ENCODE measurements at regions not wholly inside any gene's neighbourhood (a gene's known extent, or its start where the extent isn't known, plus 50 kb on each side); places are given as distances from the start of the nearest gene placed in this dataset.

DNA sequence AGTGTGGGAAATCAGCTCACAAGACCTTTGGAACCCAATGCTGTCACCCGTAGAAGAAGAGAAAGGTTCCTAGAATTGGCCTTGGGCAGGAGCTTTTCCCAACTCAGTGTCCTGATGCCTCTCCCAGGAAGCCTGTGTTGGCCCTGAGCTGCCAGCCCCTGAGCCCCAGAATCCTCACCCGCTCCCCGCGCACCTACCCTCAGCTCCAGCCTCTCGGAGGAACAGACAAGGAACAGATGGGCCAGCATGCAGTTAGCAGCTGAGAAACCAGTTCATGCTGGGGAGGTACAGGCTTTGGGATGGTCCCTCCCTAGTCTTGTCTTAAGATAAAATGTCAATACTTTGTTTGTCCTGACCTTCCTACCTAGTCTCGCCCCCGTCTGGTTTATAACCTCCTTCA, 121.9 kb upstream of the CDH4 start:
- TF ChIP-seq, protein P1, sequence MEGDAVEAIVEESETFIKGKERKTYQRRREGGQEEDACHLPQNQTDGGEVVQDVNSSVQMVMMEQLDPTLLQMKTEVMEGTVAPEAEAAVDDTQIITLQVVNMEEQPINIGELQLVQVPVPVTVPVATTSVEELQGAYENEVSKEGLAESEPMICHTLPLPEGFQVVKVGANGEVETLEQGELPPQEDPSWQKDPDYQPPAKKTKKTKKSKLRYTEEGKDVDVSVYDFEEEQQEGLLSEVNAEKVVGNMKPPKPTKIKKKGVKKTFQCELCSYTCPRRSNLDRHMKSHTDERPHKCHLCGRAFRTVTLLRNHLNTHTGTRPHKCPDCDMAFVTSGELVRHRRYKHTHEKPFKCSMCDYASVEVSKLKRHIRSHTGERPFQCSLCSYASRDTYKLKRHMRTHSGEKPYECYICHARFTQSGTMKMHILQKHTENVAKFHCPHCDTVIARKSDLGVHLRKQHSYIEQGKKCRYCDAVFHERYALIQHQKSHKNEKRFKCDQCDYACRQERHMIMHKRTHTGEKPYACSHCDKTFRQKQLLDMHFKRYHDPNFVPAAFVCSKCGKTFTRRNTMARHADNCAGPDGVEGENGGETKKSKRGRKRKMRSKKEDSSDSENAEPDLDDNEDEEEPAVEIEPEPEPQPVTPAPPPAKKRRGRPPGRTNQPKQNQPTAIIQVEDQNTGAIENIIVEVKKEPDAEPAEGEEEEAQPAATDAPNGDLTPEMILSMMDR (conservative IDR thresholded peaks at IDR 0.05; ENCODE audit: low read depth, low read length) = no peak
- no peak for TF ChIP-seq EZH2 (IDR thresholded peaks at IDR 0.05; ENCODE audit: low read length, unreplicated experiment)
